ENCODE measurements at regions not wholly inside any gene's neighbourhood (a gene's known extent, or its start where the extent isn't known, plus 50 kb on each side); places are given as distances from the start of the nearest gene placed in this dataset.

GRCh38 chr6:50586331-50586675 lies 127.0 kb upstream of the TFAP2D start:
- Histone ChIP-seq H3K4me3 (ENCODE audit: control insufficient read depth in 2 of 3, extremely low read depth in 1 of 3, insufficient read depth in 2 of 3, low read depth in 1 of 3, low read length in 3 of 3) (no peak overlapping the region), H2AFZ (ENCODE audit: control insufficient read depth, low read length) (no peak overlapping the region), H4K20me1 (ENCODE audit: control insufficient read depth, extremely low read depth, insufficient read depth, low read length) (no peaks in the 10 kb centered on the region), H3K27ac (ENCODE audit: control insufficient read depth, insufficient read depth, low read length) (no peak overlapping the region), H3K79me2 (ENCODE audit: control insufficient read depth, insufficient read depth, low read length) (no peaks in the 10 kb centered on the region), H3K9me3 (ENCODE audit: control insufficient read depth, low read depth, low read length) (no peaks in the 10 kb centered on the region), H3K27me3 (ENCODE audit: control insufficient read depth, extremely low read depth, insufficient read depth, low read length) (no peaks in the 10 kb centered on the region), H3K9me1 (ENCODE audit: control insufficient read depth, extremely low read depth, insufficient read depth, low read length) (no peaks in the 10 kb centered on the region), H3K4me2 (ENCODE audit: control insufficient read depth, extremely low read depth, insufficient read depth, low read depth, low read length) (no peak overlapping the region), H3K9ac (ENCODE audit: control insufficient read depth, extremely low read depth, insufficient read depth, low read length) (no peak overlapping the region), H3K36me3 (ENCODE audit: control insufficient read depth in 2 of 2, extremely low read depth in 1 of 2, insufficient read depth in 2 of 2, low read length in 2 of 2) (no peaks in the 10 kb centered on the region), H3K4me1 (ENCODE audit: control insufficient read depth, extremely low read depth, insufficient read depth, low read length) (no peaks in the 10 kb centered on the region)
- DNase-seq (ENCODE audit: low read depth, low spot score) (no peak), FAIRE-seq (no peak)
- dilution Hi-C loops (cut with MboI; ENCODE audit: extremely low pct_ligation_motif_present, low sequenced_read_pairs), result no loop called here
- no peak for TF ChIP-seq EZH2 (IDR thresholded peaks at IDR 0.05; ENCODE audit: low read length)

- Histone ChIP-seq H2AFZ (ENCODE audit: control insufficient read depth, low read length) (no peak overlapping the region), H3K36me3 (ENCODE audit: control insufficient read depth in 2 of 2, extremely low read depth in 1 of 2, insufficient read depth in 2 of 2, low read length in 2 of 2) (no peaks in the 10 kb centered on the region), H3K9ac (ENCODE audit: control insufficient read depth, extremely low read depth, insufficient read depth, low read length) (no peak overlapping the region), H4K20me1 (ENCODE audit: control insufficient read depth, extremely low read depth, insufficient read depth, low read length) (no peaks in the 10 kb centered on the region), H3K4me2 (ENCODE audit: control insufficient read depth, extremely low read depth, insufficient read depth, low read depth, low read length) (no peak overlapping the region), H3K27me3 (ENCODE audit: control insufficient read depth, extremely low read depth, insufficient read depth, low read length) (no peaks in the 10 kb centered on the region), H3K9me1 (ENCODE audit: control insufficient read depth, extremely low read depth, insufficient read depth, low read length) (no peaks in the 10 kb centered on the region), H3K27ac (ENCODE audit: control insufficient read depth, insufficient read depth, low read length) (no peak overlapping the region), H3K4me1 (ENCODE audit: control insufficient read depth, extremely low read depth, insufficient read depth, low read length) (no peaks in the 10 kb centered on the region), H3K4me3 (ENCODE audit: control insufficient read depth in 2 of 3, extremely low read depth in 1 of 3, insufficient read depth in 2 of 3, low read depth in 1 of 3, low read length in 3 of 3) (no peak overlapping the region), H3K9me3 (ENCODE audit: control insufficient read depth, low read depth, low read length) (no peaks in the 10 kb centered on the region), H3K79me2 (ENCODE audit: control insufficient read depth, insufficient read depth, low read length) (no peaks in the 10 kb centered on the region)
- dilution Hi-C loops (cut with MboI; ENCODE audit: extremely low pct_ligation_motif_present, low sequenced_read_pairs), result no loop called here
- no peak for DNase-seq (ENCODE audit: low read depth, low spot score)
- TF ChIP-seq EZH2 (IDR thresholded peaks at IDR 0.05; ENCODE audit: low read length) (no peak), CTCF (optimal IDR thresholded peaks at IDR 0.05 in 1 of 3, IDR thresholded peaks at IDR 0.05 in 1 of 3, conservative IDR thresholded peaks at IDR 0.05 in 1 of 3; ENCODE audit: extremely low read depth in 1 of 3, insufficient read depth in 2 of 3, low read length in 3 of 3) (no peak)
- FAIRE-seq, result no peak
Measured at GRCh38 chr6:50589751-50590470, 123.4 kb upstream of the TFAP2D start.

GRCh38 chr6:50591135-50591534 lies 122.2 kb upstream of the TFAP2D start:
- no peak for FAIRE-seq
- no peak overlapping the region for H2AFZ ChIP-seq (ENCODE audit: control insufficient read depth, low read length)
- no peaks in the 10 kb centered on the region for H3K4me1 ChIP-seq (ENCODE audit: control insufficient read depth, extremely low read depth, insufficient read depth, low read length)
- TF ChIP-seq EZH2 (IDR thresholded peaks at IDR 0.05; ENCODE audit: low read length) (no peak), CTCF (optimal IDR thresholded peaks at IDR 0.05 in 1 of 3, IDR thresholded peaks at IDR 0.05 in 1 of 3, conservative IDR thresholded peaks at IDR 0.05 in 1 of 3; ENCODE audit: extremely low read depth in 1 of 3, insufficient read depth in 2 of 3, low read length in 3 of 3) (no peak)
- H3K9ac ChIP-seq (ENCODE audit: control insufficient read depth, extremely low read depth, insufficient read depth, low read length), result no peak overlapping the region
- no peaks in the 10 kb centered on the region for H3K9me3 ChIP-seq (ENCODE audit: control insufficient read depth, low read depth, low read length)
- no peaks in the 10 kb centered on the region for H3K27me3 ChIP-seq (ENCODE audit: control insufficient read depth, extremely low read depth, insufficient read depth, low read length)
- H3K79me2 ChIP-seq (ENCODE audit: control insufficient read depth, insufficient read depth, low read length), result no peaks in the 10 kb centered on the region
- no peaks in the 10 kb centered on the region for H4K20me1 ChIP-seq (ENCODE audit: control insufficient read depth, extremely low read depth, insufficient read depth, low read length)
- H3K36me3 ChIP-seq (ENCODE audit: control insufficient read depth in 2 of 2, extremely low read depth in 1 of 2, insufficient read depth in 2 of 2, low read length in 2 of 2), result no peaks in the 10 kb centered on the region
- no peak overlapping the region for H3K4me3 ChIP-seq (ENCODE audit: control insufficient read depth in 2 of 3, extremely low read depth in 1 of 3, insufficient read depth in 2 of 3, low read depth in 1 of 3, low read length in 3 of 3)
- no peaks in the 10 kb centered on the region for H3K9me1 ChIP-seq (ENCODE audit: control insufficient read depth, extremely low read depth, insufficient read depth, low read length)
- DNase-seq (ENCODE audit: low read depth, low spot score), result no peak
- H3K27ac ChIP-seq (ENCODE audit: control insufficient read depth, insufficient read depth, low read length), result no peak overlapping the region
- dilution Hi-C loops (cut with MboI; ENCODE audit: extremely low pct_ligation_motif_present, low sequenced_read_pairs), result no loop called here
- H3K4me2 ChIP-seq (ENCODE audit: control insufficient read depth, extremely low read depth, insufficient read depth, low read depth, low read length), result no peak overlapping the region

Measured in keratinocyte (primary cell).